Keratinocyte (primary cell): ENCODE measurements at regions not wholly inside any gene's neighbourhood (a gene's known extent, or its start where the extent isn't known, plus 50 kb on each side); places are given as distances from the start of the nearest gene placed in this dataset.

Source experiments
- EZH2 ChIP-seq: IDR thresholded peaks from one replicate; pipeline ENCODE4 v1.6.1; 2012; ENCODE audit warnings: inconsistent platforms, mild to moderate bottlenecking, low read length, moderate library complexity
- TF ChIP-seq, protein P1 (sequence below), 3 experiments: IDR thresholded peaks in 1 of 3; conservative IDR thresholded peaks in 1 of 3; optimal IDR thresholded peaks in 1 of 3; 2 replicates in 2 of 3; 3 replicates in 1 of 3; pipeline versions ENCODE3 to v1.5.1; 2011; ENCODE audit warnings: low read length in 3 of 3, mild to moderate bottlenecking in 3 of 3, moderate library complexity in 2 of 3, control low read depth in 1 of 3, inconsistent platforms in 1 of 3; ENCODE audit not compliant: insufficient read depth in 2 of 3; ENCODE audit errors: extremely low read depth in 1 of 3

DNA sequence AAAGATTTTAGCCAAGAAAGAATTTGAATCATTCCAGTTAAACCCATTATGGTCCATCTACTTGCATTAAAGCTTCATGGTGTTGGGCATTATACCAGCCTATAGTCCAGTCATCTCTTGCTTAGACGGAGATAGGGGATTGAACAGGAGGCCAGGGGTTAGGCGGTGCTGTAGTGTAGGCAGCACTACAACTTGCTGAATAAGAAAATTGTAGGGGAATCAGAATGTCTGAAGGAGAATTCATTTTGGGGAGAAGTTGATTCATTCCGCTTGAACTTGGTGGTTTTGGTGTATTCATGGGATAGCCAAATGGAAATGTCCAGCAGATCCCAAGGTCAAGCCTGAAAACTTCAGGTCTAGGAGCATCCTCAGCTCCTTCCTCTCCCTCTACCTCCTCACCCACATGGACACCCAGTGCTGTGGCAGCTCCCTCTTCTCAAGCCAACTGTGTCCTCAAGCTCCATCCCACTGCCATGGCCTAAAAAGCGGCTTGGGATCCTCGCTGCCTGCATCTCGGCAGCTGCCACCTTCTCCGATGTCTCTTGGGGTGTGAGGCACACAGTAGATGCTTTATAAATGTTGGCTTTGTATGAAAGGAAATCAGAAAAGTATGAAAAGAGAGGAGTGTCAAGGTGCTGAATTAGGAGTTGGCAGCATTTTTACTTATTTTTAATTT, 63.6 kb upstream of the MNX1 start:
- TF ChIP-seq, protein P1, sequence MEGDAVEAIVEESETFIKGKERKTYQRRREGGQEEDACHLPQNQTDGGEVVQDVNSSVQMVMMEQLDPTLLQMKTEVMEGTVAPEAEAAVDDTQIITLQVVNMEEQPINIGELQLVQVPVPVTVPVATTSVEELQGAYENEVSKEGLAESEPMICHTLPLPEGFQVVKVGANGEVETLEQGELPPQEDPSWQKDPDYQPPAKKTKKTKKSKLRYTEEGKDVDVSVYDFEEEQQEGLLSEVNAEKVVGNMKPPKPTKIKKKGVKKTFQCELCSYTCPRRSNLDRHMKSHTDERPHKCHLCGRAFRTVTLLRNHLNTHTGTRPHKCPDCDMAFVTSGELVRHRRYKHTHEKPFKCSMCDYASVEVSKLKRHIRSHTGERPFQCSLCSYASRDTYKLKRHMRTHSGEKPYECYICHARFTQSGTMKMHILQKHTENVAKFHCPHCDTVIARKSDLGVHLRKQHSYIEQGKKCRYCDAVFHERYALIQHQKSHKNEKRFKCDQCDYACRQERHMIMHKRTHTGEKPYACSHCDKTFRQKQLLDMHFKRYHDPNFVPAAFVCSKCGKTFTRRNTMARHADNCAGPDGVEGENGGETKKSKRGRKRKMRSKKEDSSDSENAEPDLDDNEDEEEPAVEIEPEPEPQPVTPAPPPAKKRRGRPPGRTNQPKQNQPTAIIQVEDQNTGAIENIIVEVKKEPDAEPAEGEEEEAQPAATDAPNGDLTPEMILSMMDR (optimal IDR thresholded peaks at IDR 0.05 in 1 of 3, IDR thresholded peaks at IDR 0.05 in 1 of 3, conservative IDR thresholded peaks at IDR 0.05 in 1 of 3; ENCODE audit: extremely low read depth in 1 of 3, insufficient read depth in 2 of 3, low read length in 3 of 3) = no peak
- no peak for TF ChIP-seq EZH2
